IMR-90 (cell line): ENCODE measurements at regions not wholly inside any gene's neighbourhood (a gene's known extent, or its start where the extent isn't known, plus 50 kb on each side); places are given as distances from the start of the nearest gene placed in this dataset.

Source experiments
- CTCF ChIP-seq: conservative IDR thresholded peaks from 2 replicates; pipeline ENCODE4 v1.5.1; 2012; ENCODE audit warnings: mild to moderate bottlenecking, low read depth, low read length, improper control_type of control experiment
- RCOR1 ChIP-seq: IDR thresholded peaks from 2 replicates; pipeline ENCODE4 v1.6.1; 2012; ENCODE audit warnings: mild to moderate bottlenecking, low read length, improper control_type of control experiment; ENCODE audit not compliant: insufficient replicate concordance
- RFX5 ChIP-seq: IDR thresholded peaks from 2 replicates; pipeline ENCODE4 v1.8.0; 2012; ENCODE audit warnings: low read depth, mild to moderate bottlenecking, low read length, moderate library complexity

- TF ChIP-seq CTCF (no peak), RFX5 (no peak), RCOR1 (no peak)
Measured at GRCh38 chr5:3357291-3357690, 238.3 kb upstream of the IRX1 start.
